ES-I3 (cell line): ENCODE measurements at regions not wholly inside any gene's neighbourhood (a gene's known extent, or its start where the extent isn't known, plus 50 kb on each side); places are given as distances from the start of the nearest gene placed in this dataset.

Source experiments
- H3K36me3 ChIP-seq: 2 replicates; pipeline ENCODE4 v1.6.1; 2013; ENCODE audit warnings: mild to moderate bottlenecking, low read length, control low read depth, moderate library complexity; ENCODE audit not compliant: insufficient read depth
- H3K4me1 ChIP-seq: 2 replicates; pipeline ENCODE4 v1.6.1; 2013; ENCODE audit warnings: mild to moderate bottlenecking, control low read depth, low read length; ENCODE audit not compliant: insufficient read depth
- H3K9ac ChIP-seq: 2 replicates; pipeline ENCODE4 v1.6.1; 2013; ENCODE audit warnings: low read depth, mild to moderate bottlenecking, low read length, moderate library complexity
- H3K9me3 ChIP-seq: 2 replicates; pipeline ENCODE4 v1.6.1; 2013; ENCODE audit warnings: mild to moderate bottlenecking, low read length, moderate library complexity; ENCODE audit not compliant: control insufficient read depth, insufficient read depth

DNA sequence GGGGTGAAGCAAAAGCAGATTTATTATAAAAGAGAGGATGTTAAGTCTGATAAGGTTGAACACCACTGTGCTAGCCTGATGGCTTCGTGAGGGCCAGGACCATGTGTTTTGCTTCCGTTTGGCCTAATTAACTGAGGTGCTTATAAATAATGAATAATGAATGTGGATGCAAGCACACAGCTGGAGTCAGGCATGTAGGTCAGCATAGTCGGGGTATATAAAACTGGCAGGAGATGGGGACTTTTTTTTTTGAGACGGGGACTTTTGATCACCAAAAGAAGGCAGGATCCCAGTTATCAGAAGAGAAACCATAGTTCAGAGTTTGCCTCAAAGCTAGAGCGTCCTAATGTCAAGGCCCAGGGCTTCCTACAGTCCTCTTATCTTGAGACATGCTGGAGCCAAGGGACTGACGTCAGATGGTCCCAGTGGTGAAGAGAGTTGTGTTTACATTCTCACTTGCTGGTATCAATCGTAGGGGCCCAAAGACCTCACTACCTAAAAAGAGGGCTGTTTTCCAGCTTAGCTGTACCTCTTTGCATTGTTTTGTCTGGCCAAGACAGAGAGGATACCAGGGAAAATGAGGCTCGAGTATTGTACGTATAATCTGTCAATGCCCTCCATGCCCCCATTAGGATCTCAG, 50.4 kb downstream of the RTL9 start:
- H3K9ac ChIP-seq: no peak overlapping the region
- peaks cover 34% of the 10 kb centered on the region for H3K4me1 ChIP-seq
- no peaks in the 10 kb centered on the region for H3K9me3 ChIP-seq
- H3K36me3 ChIP-seq: no peaks in the 10 kb centered on the region

- H3K4me1 ChIP-seq: peaks cover 27% of the 10 kb centered on the region
- H3K9ac ChIP-seq: no peak overlapping the region
- H3K9me3 ChIP-seq: no peaks in the 10 kb centered on the region
- no peaks in the 10 kb centered on the region for H3K36me3 ChIP-seq
Observed at GRCh38 chrX:110409925-110410324, 51.3 kb downstream of the RTL9 start.

DNA sequence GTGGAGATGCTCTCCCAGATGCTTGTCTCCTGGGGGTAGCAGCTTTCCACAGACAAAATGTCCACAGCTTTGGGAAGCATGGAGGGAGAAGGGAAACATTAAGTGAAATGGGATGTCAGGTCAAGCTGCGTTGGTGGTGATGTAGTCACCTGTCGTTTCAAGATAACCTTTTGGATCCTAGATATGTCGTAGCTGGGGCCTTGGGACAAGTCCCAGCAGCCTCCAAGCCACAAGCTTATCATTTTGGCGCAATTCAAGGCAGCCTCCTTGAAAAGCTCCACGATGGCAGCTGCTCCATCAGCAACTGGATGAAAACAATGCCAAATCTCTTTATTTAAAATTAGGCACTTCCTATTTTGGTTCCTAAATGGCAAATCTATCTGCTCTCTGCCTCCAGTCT, 52.0 kb downstream of the RTL9 start:
- peaks cover 20% of the 10 kb centered on the region for H3K4me1 ChIP-seq
- no peaks in the 10 kb centered on the region for H3K36me3 ChIP-seq
- no peak overlapping the region for H3K9ac ChIP-seq
- H3K9me3 ChIP-seq: no peaks in the 10 kb centered on the region

- peak overlapping the region; percentile 15; the same call in 1 of the 2 replicates for H3K9ac ChIP-seq
- peaks cover 15% of the 10 kb centered on the region for H3K4me1 ChIP-seq
- H3K9me3 ChIP-seq: no peaks in the 10 kb centered on the region
- no peaks in the 10 kb centered on the region for H3K36me3 ChIP-seq
Observed at GRCh38 chrX:110412971-110413726, 54.5 kb downstream of the RTL9 start.

DNA sequence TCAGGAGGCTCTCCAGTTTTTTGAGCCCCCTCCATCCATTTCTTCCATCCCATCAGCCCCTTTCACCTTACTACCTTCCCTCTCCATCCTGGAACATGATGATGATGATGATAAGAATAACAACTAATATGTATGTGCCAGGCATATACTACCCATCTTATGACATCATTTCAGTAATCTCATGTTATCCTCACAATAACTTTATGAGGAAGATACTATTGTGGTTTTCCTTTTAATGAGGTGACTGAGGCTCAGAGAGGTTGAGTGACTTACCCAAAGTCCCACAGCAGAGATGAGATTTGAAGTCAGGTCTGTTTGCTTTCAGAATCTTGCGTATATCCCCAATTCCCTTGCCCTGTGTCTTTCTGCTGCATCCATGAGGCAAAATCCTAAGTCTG, 55.1 kb downstream of the RTL9 start:
- Histone ChIP-seq H3K9me3 (no peaks in the 10 kb centered on the region), H3K36me3 (no peaks in the 10 kb centered on the region), H3K4me1 (peaks cover 15% of the 10 kb centered on the region), H3K9ac (no peak overlapping the region)

DNA sequence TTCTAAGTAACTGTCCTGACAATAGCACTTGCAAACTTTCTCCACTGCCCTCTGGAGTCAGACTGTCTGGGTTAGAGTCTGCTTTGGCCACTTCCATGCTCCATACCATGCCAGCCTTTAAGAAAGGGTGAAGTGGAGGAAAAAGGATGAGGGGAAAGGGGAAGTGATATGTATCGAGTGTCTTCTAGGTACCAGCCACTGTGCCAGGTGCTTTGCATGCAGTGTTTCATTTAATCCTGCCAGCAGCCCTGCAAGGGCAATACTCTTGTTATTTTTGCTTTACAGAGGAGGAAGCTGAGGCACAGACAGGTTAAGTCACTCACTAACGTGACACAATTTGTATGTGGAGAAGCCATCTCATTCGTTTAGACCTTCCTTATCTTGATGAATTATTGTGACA, 55.6 kb downstream of the RTL9 start:
- peaks cover 19% of the 10 kb centered on the region for H3K4me1 ChIP-seq
- no peak overlapping the region for H3K9ac ChIP-seq
- H3K36me3 ChIP-seq: no peaks in the 10 kb centered on the region
- no peaks in the 10 kb centered on the region for H3K9me3 ChIP-seq

- H3K36me3 ChIP-seq: no peaks in the 10 kb centered on the region
- no peak overlapping the region for H3K9ac ChIP-seq
- peaks cover 14% of the 10 kb centered on the region for H3K4me1 ChIP-seq
- H3K9me3 ChIP-seq: no peaks in the 10 kb centered on the region
Observed at GRCh38 chrX:110414679-110415439, 56.2 kb downstream of the RTL9 start.

GRCh38 chrX:110415440-110416170, 57.0 kb downstream of the RTL9 start:
- Histone ChIP-seq H3K9me3 (no peaks in the 10 kb centered on the region), H3K9ac (no peak overlapping the region), H3K4me1 (peaks cover 9% of the 10 kb centered on the region)

DNA sequence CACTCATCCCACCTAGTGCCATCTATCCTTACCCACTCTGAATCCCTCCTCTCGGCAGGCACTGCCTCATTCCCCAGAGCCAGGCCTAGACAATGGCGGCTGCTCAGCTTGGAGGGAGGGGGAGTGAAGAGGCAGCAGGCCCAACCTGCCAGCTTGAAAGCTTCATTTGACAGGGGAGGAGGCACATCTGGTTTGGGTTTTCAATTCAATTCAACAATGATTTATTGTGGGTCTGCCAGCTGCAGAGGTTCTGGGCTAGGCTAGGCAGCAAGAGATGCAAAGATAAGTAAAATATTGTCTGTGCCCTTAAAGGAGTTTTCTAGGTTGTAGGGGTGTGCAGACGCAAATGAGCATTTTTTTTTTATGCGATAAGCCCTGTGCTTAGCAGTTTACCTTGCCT, 58.5 kb downstream of the RTL9 start:
- Histone ChIP-seq H3K9me3 (no peaks in the 10 kb centered on the region), H3K9ac (no peak overlapping the region), H3K36me3 (no peaks in the 10 kb centered on the region), H3K4me1 (peaks cover 9% of the 10 kb centered on the region)

More at GRCh38 chrX:110415440-110416170, 57.0 kb downstream of the RTL9 start:
- H3K36me3 ChIP-seq: no peaks in the 10 kb centered on the region

GRCh38 chrX:110418316-110419235, 59.9 kb downstream of the RTL9 start:
- Histone ChIP-seq H3K4me1 (peaks cover 9% of the 10 kb centered on the region), H3K9ac (peak overlapping the region; percentile 57; the same call in 1 of the 2 replicates), H3K9me3 (no peaks in the 10 kb centered on the region), H3K36me3 (no peaks in the 10 kb centered on the region)

GRCh38 chrX:110419512-110419911, 60.9 kb downstream of the RTL9 start:
- peaks cover 9% of the 10 kb centered on the region for H3K4me1 ChIP-seq
- H3K9ac ChIP-seq: no peak overlapping the region
- H3K9me3 ChIP-seq: no peaks in the 10 kb centered on the region
- no peaks in the 10 kb centered on the region for H3K36me3 ChIP-seq

DNA sequence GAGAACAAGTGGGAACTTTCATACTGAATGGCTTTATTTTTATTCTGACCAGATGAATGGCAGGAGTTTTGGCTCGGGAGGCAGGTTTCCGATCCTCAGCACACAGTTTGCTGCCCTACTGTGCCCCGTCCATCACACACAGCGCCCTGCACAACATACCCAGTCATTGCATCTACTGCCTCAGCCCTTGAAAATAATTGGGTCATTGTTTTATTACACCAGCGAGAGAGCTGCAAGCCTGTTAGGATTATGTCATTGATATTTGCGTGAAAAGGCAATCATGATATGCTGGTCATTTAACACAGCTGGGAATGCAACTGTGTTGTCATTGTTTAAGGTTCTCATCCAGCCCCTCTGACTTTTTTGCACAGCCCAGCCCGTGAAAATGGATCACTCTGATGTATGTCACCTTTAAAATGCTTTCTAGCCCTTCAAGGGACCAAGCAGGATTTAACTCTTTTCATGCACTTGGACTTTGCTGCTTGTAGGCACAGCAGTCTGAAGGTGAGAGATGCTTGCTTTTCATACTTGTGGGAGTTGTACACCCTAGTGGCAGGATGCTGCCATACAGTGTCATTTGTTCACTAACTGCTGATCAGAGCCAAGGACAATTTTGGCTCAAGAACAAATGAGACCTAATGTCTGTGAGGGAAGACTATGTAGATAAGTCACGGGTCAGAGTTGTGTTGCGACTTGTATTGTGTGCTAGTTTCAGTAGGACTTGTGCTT, 62.3 kb downstream of the RTL9 start:
- H3K9me3 ChIP-seq: no peaks in the 10 kb centered on the region

More for the DNA sequence above, 62.3 kb downstream of the RTL9 start:
- no peaks in the 10 kb centered on the region for H3K36me3 ChIP-seq
- peaks cover 18% of the 10 kb centered on the region for H3K4me1 ChIP-seq
- H3K9ac ChIP-seq: no peak overlapping the region
